NOMO-1 treated with DMSO at 0.1 percent for 48 hours (cell line): ENCODE measurements at regions not wholly inside any gene's neighbourhood (a gene's known extent, or its start where the extent isn't known, plus 50 kb on each side); places are given as distances from the start of the nearest gene placed in this dataset.
A peak's percentile ranks its signal among the peaks of the same experiment; 100 is the strongest.

ENCODE experiments used
- DNase-seq: peaks from one replicate; lab custom pipeline; 2025; ENCODE audit not compliant: unreplicated experiment; lab: John Stamatoyannopoulos, UW

DNA sequence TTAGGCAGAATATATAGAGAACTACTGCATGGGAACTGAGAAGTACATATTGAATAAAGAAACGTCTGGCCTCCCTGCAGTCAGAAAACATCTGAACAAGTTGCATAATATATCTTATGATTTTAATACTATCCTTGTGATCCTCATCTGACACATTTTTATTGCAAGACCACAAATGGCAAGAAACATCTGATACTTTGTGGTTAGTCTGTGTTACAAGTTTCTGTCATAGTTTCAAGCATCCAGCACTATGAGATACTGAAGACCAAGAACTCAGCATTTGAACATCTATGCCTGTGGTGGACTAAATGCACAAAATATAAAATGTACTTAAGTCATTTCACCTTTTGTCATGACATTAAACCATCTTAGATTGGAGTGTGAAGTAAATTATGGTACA, 1175.8 kb upstream of the MIR17HG start:
- DNase-seq, result no peak

DNA sequence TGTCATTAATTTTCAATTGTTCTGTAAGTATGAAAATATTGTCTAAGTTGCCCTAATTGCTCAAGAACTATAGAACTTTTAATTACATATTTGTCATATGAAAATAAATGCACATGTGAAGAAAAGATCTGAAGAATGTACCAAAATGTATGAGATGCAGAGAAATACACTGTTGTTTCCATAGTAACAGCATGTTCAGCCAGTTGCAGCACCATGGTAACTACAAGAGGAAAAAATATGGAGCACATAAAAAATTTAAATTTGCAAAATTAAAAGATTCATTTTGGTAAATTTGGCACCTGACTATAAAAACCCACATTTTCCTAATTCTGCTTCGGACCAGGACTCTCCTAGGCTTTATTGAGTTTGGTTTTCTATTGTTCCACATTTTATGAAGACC, 1170.0 kb upstream of the MIR17HG start:
- no peak for DNase-seq

DNA sequence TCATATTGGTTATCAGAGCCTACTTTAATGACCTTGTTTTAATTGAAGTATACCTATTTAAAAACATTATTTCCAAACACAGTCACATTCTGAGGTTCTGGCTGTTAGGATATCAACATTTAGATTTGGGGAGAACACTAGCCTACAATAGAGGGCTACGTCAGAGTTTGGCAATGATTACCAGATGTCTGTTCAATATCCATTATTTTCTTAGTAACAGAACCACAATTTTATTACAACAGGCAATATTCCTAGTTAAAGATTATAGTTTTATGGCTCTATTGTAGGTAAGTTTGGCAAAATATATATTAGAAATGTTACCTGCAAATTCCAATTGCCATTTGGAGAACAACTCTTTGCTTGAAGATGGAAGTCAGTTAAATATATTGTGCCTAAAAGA, 1163.1 kb upstream of the MIR17HG start:
- DNase-seq, result no peak

DNA sequence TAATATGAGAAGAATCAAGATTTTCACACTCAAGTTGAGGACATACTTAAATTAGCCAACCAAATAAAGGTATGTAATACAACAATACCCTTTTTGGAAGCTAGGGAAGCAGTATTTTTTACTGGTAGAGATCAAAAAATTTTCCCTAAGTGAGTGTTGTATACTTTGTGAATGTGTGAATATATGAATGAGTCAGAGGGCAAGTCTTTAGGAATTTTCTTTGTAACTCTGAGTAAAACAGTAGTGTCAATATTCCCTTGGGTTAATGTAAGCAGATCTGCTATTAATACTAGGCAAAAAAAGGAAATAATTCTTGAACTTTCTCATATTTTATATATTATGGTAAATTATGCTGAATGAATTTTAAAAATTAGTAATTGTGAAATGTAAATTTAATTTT, 1161.8 kb upstream of the MIR17HG start:
- DNase-seq, result no peak

DNA sequence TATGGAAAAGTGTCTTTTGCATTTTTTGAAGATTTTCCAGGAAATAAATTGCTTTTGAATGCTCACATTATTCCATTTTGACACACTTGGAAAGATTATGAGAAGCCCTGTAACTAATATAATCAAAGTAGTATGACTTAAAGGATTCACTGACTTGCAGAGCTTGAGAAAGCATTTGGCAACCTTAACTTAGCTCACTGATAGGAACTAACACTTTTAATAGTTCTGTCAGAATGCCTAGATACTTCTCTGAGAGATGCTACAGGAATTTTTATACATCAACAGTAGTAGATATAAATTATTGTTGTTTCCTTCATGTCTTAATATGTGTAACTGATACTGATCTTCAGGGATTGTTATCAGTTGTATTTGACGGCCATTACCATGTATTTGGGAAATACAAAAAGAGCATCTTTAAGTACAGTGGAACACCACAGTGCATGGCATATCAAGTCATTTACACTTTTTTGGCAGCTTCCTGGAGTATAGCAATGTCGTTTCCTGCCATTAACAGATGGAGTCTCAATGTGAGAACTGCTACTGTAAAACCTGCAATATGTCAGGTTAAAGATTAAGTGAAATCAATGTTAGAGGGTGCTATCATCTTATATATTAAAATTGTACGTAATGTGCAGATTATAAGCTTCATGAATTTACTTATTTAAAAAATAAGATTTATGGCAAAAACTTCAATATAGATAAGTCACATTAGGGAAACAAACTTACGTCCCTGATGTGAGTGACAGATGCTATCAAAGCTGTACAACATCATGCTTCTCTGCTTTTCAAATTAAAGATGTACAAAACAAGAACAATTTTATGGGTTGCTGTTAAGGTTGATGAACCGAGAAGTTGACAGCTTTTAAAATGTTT, 1159.8 kb upstream of the MIR17HG start:
- DNase-seq, result no peak

DNA sequence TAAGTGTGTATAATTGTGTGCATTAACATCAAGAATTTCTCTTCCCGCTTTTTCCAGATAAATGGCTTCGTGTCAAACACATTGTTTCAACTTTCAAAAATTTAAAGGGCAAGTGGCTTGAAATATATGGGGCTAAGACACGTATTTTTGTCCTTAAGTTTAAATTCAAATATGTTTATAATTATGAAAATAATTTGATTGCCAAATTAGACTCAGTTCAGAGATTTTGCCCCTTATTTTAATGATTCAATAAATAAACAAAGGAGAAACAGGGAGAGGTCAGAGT, 1159.2 kb upstream of the MIR17HG start:
- no peak for DNase-seq

DNA sequence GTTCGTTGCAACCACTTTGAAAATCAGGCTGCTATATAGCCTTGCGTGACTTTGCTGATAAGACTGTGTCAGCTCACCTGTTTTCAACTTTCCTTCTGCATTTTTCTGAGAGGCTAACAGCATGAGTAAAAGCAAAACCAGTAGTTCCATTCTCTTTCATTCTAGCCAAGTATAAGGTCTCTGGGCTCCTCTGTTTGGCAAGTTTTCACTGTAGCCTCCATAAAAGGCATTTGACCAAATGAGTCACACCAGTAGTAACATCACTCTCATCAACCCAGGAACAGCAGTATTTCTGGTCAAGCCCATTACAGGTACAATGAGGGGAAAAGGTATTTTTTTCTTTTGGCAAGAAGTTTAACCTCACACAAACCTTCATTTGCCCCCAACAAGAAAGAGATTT, 1149.8 kb upstream of the MIR17HG start:
- DNase-seq, result no peak

DNA sequence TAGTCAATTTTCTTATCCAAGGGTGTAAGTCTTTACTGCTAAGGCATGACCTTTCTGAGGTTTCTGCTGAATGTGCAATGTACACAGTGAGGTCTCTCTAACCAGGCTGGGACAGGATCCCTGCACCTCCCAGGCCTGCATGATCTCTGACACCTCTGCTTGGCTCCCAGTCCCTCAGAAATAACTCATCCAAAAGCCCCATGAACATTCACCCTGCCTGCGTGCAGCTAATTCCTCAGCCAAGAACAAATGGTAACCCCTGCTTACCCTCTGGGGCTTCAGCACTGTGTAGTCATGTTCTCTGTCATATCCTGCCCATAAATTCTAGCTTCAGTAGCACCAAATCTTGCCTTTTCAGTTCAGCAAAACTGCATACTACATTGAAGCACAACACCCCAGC, 1146.3 kb upstream of the MIR17HG start:
- no peak for DNase-seq

DNA sequence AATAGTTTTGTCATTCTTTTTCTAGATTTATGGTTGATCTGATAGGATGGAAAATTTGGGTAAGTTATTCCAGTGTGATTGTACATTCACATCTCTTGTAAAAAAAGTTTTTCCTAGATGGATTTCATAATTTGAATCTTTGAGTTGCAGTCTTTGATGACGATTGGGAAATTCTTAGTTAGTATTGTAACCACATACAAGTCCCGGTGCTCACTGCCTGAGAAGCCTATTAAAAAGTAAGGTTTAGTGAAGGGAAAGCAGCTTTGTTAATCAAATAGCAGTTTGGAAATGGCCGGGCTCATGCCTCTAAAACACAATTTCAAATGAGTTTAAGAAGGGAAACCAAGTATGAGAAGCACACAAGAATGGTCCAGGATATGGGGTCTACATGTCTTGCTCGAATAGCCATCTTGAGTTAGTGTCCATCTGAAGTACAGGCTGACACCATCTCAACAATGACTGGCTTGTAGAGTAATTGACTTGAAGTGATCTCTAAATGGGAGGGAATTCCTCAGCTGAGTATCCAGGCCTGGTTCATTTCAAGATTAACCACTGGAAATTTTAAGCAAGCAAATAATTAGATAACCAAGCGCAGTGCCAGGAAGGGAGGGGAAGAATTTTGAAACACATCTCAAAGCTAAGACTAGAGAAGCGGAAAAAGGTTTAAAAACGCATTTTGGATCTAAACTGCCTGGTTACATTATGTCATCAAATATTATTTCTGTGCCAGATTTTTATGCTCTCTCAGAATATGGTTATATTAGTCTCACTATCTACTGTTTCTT, 1145.6 kb upstream of the MIR17HG start:
- DNase-seq, result no peak

DNA sequence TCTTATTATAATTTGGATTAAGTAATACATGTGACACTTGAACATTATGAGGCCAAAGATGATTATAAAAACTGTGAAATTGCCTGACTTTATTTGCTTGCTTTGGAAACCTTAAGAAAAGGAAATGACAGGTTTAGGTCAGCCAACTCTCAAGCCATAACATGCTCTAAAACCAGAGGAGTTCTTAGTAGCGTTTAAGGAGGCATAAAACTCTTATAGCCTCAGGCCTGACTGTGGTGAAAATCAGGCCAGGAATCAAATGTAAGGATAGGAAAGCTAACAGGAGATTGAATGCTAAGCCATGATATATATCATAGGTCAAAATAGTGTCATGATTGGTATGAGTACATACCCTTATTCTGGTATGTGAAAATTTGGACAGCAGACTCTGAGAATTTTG, 1142.4 kb upstream of the MIR17HG start:
- DNase-seq, result no peak

DNA sequence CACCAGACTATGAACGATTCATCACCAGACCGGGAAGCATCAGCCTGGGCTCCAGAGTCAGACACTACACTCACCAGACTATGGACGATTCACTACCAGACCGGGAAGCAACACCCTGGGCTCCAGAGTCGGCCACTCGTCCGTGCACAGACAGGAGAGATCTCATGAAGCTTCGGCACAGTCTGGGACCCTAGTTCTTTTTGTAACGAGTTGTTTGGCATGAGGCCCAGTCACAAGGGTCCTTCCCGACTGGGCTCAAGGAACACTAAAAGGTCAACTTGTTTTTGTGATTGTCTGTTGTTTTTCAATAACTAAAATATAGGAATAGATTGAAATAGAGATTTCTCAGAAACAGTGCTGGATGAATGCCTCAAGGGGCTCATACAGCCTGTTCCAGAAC, 1141.6 kb upstream of the MIR17HG start:
- DNase-seq, result no peak

DNA sequence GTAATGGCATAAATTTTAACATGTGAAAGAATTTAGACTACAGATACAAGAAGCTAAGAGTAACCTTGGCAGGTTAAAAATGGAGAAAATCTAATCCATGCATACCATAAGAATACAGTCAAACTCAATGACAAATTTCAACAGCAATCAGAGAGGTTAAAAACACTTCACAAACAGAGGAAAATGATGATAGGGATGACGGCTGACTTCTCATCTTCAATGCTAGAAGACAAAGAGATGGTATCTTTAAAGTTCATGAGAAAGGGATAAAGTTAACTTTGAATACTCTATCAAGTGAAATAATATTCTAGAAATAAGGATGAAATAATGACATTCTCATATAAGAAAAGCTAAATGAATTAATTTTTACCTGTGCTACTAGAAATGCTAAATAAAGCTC, 1130.2 kb upstream of the MIR17HG start:
- DNase-seq, result no peak

DNA sequence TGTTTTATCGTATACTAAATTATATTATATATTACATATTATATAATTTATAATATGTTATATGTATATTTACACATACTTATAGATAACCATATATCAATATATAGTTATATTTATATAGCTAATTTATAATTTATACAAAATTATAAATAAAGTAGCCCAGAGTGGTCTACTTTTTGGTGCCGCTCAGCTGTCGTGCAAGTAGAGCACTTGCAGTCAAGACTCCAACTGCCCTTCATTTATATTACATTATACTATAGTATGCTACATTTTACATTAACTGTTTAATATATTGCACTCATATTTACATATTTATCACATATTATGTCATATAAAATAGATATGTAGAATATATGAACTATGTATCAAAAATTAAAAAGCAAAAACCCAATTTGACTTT, 1124.7 kb upstream of the MIR17HG start:
- no peak for DNase-seq

DNA sequence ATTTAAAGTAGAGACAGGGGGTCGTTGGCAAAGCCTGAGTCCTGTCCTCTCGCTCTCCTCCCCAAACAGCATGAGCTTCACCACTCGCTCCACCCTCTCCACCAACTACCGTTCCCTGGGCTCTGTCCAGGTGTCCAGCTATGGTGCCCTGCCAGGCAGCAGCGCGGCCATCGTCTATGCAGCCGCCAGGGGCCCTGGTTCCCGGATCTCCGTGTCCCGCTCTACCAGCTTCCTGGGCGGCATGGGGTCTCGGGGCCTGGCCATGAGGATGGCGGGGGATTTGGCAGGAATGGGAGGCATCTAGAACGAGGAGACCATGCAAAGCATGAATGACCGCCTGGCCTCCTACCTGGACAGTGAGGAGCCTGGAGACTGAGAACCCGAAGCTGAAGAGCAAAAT, 1117.2 kb upstream of the MIR17HG start:
- no peak for DNase-seq

DNA sequence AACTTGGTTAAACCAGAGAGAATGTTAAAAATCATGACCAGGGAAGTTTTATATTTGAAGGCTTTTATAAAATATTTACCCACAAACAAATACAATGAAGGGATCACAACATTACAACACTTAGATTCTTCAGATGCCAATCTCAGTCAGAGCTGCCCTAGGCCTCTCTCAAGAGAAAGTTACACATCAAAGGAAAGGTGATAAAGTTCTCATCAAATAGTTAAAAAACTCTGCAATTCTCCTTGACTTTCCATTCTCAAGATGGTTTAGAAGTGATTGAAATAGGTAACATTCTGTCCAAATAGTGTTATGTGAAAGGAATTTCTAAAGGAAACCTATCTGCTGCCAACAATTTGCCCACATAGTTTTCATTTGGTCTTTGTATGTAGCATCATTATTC, 1115.2 kb upstream of the MIR17HG start:
- no peak for DNase-seq

DNA sequence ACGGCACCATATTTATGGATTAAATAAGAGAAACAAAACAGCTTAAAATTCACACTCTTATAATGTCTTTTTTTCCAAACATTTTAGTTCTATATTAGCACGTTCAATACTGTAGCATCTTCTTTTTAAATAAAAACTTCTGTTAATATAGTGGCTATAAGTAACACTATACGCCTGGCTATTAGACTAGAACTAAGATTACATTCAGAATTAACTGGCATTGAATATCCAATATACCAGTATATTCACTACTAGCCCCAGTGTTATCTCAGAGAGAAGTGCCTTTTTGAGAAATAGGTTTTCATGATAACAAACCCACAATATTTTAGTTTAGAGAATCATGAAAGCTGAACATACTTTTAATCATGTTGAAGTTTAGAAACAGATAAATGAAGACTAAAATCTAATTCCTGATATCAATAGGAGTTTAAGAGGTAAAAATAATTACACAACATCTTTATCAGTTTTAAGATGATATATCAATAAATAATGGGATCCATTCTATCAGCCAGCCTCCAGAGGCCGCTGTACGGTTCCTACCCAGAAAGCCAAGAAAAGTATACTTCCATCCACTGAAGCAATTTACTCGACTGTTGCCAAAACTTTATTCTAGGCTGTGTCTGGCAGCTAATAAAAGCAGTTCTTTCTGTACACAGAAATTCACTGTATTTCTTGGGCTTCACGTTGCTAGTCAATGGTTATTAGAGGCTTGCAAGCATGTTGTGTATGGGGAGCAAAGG, 1113.4 kb upstream of the MIR17HG start:
- no peak for DNase-seq

DNA sequence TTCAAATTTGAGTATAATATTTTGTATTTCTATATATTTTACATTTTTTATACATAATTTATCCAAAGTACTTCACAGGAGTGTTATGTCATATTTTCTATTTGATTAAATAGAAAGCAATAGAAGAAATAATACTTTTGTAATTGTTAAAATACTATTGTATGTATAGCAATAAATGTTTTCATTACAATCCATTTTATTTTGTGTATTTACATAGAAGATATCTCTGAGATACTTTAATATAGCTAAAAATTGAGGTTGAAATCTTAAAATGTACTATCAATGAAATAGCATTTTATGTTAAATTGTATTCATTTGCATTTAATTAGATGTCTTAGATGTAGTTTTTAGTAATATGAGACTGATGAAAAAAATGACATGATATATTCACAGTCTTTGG, 1109.6 kb upstream of the MIR17HG start:
- DNase-seq, result no peak

DNA sequence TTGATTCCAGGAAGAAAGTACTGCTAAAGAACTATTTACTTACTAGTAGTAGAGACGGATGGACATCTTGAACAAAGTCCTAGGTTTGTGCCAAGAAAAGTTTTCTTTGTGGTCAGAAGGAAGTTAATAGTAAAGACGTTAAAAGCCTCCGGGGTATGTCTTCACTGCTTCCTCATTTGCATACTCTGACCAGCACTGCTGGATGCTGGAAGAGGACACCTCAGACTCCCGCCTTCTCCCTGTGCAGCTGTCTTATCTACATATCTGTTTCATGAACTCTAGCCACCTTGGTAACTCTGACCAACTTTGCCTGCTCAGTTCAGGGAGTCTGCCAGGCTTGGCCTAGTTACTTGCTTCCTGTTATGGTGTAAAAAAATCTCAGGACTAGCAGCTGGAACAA, 1109.1 kb upstream of the MIR17HG start:
- DNase-seq, result peak; percentile 70

DNA sequence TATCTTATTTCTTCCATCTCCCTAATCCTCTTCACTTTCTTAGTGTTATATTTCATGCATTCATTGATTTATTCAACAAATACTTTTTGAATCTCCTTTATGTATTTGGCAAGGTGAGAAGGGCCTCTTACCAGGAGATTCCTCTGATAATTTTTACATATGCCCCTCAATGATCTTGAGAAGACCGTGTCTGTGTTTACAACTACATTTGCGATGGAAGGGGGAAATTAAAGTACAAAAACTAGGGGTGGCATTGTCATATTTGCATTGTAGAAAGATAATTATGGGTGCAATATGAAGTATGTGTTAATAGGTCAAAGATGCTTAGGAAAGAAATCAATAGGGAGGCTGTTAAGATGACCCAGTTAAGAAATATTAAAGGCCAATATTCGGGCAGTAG, 1108.4 kb upstream of the MIR17HG start:
- DNase-seq, result no peak

DNA sequence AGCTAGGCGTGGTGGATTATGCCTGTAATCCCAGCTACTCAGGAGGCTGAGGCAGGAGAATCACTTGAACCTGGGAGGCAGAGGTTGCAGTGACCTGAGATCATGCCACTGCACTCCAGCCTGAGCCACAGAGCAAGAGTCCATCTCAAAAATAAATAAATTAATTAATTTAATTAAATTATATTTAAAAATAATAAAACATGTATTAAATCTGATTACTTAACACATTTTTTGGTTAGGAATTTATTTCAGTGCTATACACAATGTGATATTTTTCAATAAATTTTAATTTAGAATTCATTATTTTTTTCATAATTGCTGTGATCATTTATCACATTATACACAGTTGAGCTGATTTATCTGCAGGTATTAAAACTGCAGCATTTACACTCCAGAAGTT, 1101.5 kb upstream of the MIR17HG start:
- no peak for DNase-seq

DNA sequence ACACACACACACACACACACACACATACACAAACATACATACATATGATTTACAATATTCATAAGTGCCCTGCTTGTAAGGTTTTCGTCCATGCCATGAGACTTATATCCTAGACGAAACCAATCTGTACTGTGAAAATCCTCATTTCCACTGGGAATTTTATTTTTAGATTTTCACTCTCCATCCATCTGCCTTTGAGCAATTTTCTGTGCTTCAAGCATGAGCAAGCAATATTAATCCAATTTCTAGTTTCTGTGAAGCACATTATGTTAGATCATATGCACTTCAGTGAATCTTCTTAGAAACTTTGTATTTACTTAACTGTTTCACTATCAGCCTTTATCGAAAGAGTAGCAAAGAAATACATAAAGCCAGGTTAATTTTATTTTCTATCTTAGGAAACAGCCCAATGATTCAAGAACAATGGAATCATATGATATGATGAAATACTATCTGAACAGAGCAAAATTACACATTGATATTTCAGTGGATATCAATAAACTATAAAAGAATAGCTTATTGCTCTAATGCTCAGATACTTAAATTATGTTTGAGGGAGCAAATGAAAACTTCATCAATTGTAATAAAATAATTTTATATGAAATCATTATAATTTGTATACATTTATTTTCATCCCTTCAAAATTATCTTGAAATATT, 1100.7 kb upstream of the MIR17HG start:
- DNase-seq, result no peak

DNA sequence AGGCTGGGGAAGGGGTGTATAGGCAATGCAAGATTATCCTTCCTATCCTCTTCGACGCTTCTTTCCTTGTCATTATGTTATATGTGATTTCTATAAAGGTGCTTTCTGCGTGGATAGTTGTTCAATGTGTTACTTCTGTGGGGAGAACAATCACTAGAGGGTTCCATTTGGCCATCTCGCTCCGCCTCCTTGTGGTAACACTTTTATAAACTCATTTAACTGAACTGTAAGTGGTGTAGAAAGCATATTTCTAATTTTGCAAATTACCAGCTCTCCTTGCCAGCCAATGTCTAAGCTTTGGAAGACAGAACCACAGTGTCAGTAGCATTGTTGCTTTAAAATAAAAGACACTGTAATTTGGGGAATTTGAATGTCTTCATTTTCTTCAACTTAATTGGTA, 1093.7 kb upstream of the MIR17HG start:
- no peak for DNase-seq
